KG1 (cell line): ENCODE measurements at regions not wholly inside any gene's neighbourhood (a gene's known extent, or its start where the extent isn't known, plus 50 kb on each side); places are given as distances from the start of the nearest gene placed in this dataset.
"Not testable (repeated sequence)": the region's sequence is repeated elsewhere in the genome, so short reads cannot be mapped to it uniquely, and the experiment has no call there.

Experiments used
- DNase-seq: peaks from one replicate; lab custom pipeline; 2025; lab: John Stamatoyannopoulos, UW

- no peak for DNase-seq
Observed at GRCh38 chr7:112937651-112938415, 147.6 kb upstream of the TMEM168 start.

- DNase-seq: no peak
Observed at GRCh38 chr7:112933598-112933997, 143.4 kb upstream of the TMEM168 start.

GRCh38 chr7:112930787-112931186 is 140.6 kb upstream of the TMEM168 start:
- DNase-seq: no peak

- DNase-seq: no peak
Observed at GRCh38 chr7:112929421-112929820, 139.2 kb upstream of the TMEM168 start.

GRCh38 chr7:112926018-112926417 is 135.8 kb upstream of the TMEM168 start:
- DNase-seq: no peak

GRCh38 chr7:112922546-112922945 is 132.4 kb upstream of the TMEM168 start:
- DNase-seq: not testable (repeated sequence)

GRCh38 chr7:112916431-112916830 is 126.2 kb upstream of the TMEM168 start:
- not testable (repeated sequence) for DNase-seq

- no peak for DNase-seq
Observed at GRCh38 chr7:112908086-112908485, 117.9 kb upstream of the TMEM168 start.

GRCh38 chr7:112907658-112908057 is 117.5 kb upstream of the TMEM168 start:
- DNase-seq: no peak

- no peak for DNase-seq
Observed at GRCh38 chr7:112905950-112906349, 115.8 kb upstream of the TMEM168 start.

- no peak for DNase-seq
Observed at GRCh38 chr7:112905413-112905812, 115.2 kb upstream of the TMEM168 start.

GRCh38 chr7:112898432-112899290 is 108.5 kb upstream of the TMEM168 start:
- no peak for DNase-seq

- no peak for DNase-seq
Observed at GRCh38 chr7:112897839-112898431, 107.7 kb upstream of the TMEM168 start.

- DNase-seq: no peak
Observed at GRCh38 chr7:112896026-112896601, 105.9 kb upstream of the TMEM168 start.

GRCh38 chr7:112892263-112892662 is 102.1 kb upstream of the TMEM168 start:
- no peak for DNase-seq

- no peak for DNase-seq
Observed at GRCh38 chr7:112891698-112892097, 101.5 kb upstream of the TMEM168 start.

- no peak for DNase-seq
Observed at GRCh38 chr7:112889834-112890438, 99.7 kb upstream of the TMEM168 start.

GRCh38 chr7:112889268-112889667 is 99.1 kb upstream of the TMEM168 start:
- no peak for DNase-seq

GRCh38 chr7:112888781-112889180 is 98.6 kb upstream of the TMEM168 start:
- no peak for DNase-seq

- no peak for DNase-seq
Observed at GRCh38 chr7:112887976-112888375, 97.8 kb upstream of the TMEM168 start.

- no peak for DNase-seq
Observed at GRCh38 chr7:112887337-112887736, 97.1 kb upstream of the TMEM168 start.

GRCh38 chr7:112886208-112886607 is 96.0 kb upstream of the TMEM168 start:
- DNase-seq: no peak
